ENCODE measurements at regions not wholly inside any gene's neighbourhood (a gene's known extent, or its start where the extent isn't known, plus 50 kb on each side); places are given as distances from the start of the nearest gene placed in this dataset.

- TF ChIP-seq EZH2phosphoT487 (IDR thresholded peaks at IDR 0.05; ENCODE audit: borderline replicate concordance) (no peak), CTCF (conservative IDR thresholded peaks at IDR 0.05; ENCODE audit: low read length) (no peak)
These were observed 128.5 kb upstream of the VRK2 start for GRCh38 chr2:57918126-57918525.

GRCh38 chr2:57920342-57920939, 126.2 kb upstream of the VRK2 start:
- H3K9me2 ChIP-seq (replicated peaks; ENCODE audit: low read depth, low read length), result no peaks in the 10 kb centered on the region
- H3K27me3 ChIP-seq (ENCODE audit: insufficient read depth, low read length, poor library complexity, severe bottlenecking), result no peaks in the 10 kb centered on the region
- H3K4me1 ChIP-seq (ENCODE audit: insufficient read depth, low read length, poor library complexity, severe bottlenecking), result no peaks in the 10 kb centered on the region
- no peak for TF ChIP-seq CTCF (conservative IDR thresholded peaks at IDR 0.05; ENCODE audit: low read length)
- H3K4me3 ChIP-seq (ENCODE audit: low read length, poor library complexity, severe bottlenecking), result no peak overlapping the region
- H3K4me2 ChIP-seq (ENCODE audit: low read depth, low read length, poor library complexity, severe bottlenecking), result no peak overlapping the region
- no peaks in the 10 kb centered on the region for H3K9me3 ChIP-seq (ENCODE audit: insufficient read depth, low read depth, low read length)
- no peak overlapping the region for H3K9ac ChIP-seq (ENCODE audit: low read depth, low read length, poor library complexity, severe bottlenecking)
- no peaks in the 10 kb centered on the region for H4K20me1 ChIP-seq (ENCODE audit: insufficient read depth, low read length, poor library complexity, severe bottlenecking)
- no peak overlapping the region for H2AFZ ChIP-seq (ENCODE audit: low read length)
- no peaks in the 10 kb centered on the region for H3F3A ChIP-seq (ENCODE audit: low read depth)
- no peaks in the 10 kb centered on the region for H3K79me2 ChIP-seq (ENCODE audit: insufficient read depth, low read length)
- H3K36me3 ChIP-seq (ENCODE audit: insufficient read depth, low read length), result no peaks in the 10 kb centered on the region

More at GRCh38 chr2:57918126-57918525, 128.5 kb upstream of the VRK2 start:
- no peaks in the 10 kb centered on the region for H3F3A ChIP-seq (ENCODE audit: low read depth)
- H3K36me3 ChIP-seq (ENCODE audit: insufficient read depth, low read length), result no peaks in the 10 kb centered on the region
- H3K79me2 ChIP-seq (ENCODE audit: insufficient read depth, low read length), result no peaks in the 10 kb centered on the region
- H3K9me3 ChIP-seq (ENCODE audit: insufficient read depth, low read depth, low read length), result no peaks in the 10 kb centered on the region
- H3K27me3 ChIP-seq (ENCODE audit: insufficient read depth, low read length, poor library complexity, severe bottlenecking), result no peaks in the 10 kb centered on the region
- H2AFZ ChIP-seq (ENCODE audit: low read length), result no peak overlapping the region
- H3K9me2 ChIP-seq (replicated peaks; ENCODE audit: low read depth, low read length), result no peaks in the 10 kb centered on the region
- no peaks in the 10 kb centered on the region for H4K20me1 ChIP-seq (ENCODE audit: insufficient read depth, low read length, poor library complexity, severe bottlenecking)
- H3K9ac ChIP-seq (ENCODE audit: low read depth, low read length, poor library complexity, severe bottlenecking), result no peak overlapping the region
- no peak overlapping the region for H3K4me2 ChIP-seq (ENCODE audit: low read depth, low read length, poor library complexity, severe bottlenecking)
- no peak overlapping the region for H3K4me3 ChIP-seq (ENCODE audit: low read length, poor library complexity, severe bottlenecking)
- H3K4me1 ChIP-seq (ENCODE audit: insufficient read depth, low read length, poor library complexity, severe bottlenecking), result no peaks in the 10 kb centered on the region

GRCh38 chr2:57934659-57935058, 111.9 kb upstream of the VRK2 start:
- no peak overlapping the region for H3K4me3 ChIP-seq (ENCODE audit: low read length, poor library complexity, severe bottlenecking)
- H3K9ac ChIP-seq (ENCODE audit: low read depth, low read length, poor library complexity, severe bottlenecking), result no peak overlapping the region
- no peaks in the 10 kb centered on the region for H4K20me1 ChIP-seq (ENCODE audit: insufficient read depth, low read length, poor library complexity, severe bottlenecking)
- H3K27me3 ChIP-seq (ENCODE audit: insufficient read depth, low read length, poor library complexity, severe bottlenecking), result no peaks in the 10 kb centered on the region
- no peaks in the 10 kb centered on the region for H3K4me1 ChIP-seq (ENCODE audit: insufficient read depth, low read length, poor library complexity, severe bottlenecking)
- H3F3A ChIP-seq (ENCODE audit: low read depth), result no peaks in the 10 kb centered on the region
- no peaks in the 10 kb centered on the region for H3K79me2 ChIP-seq (ENCODE audit: insufficient read depth, low read length)
- H3K9me2 ChIP-seq (replicated peaks; ENCODE audit: low read depth, low read length), result no peaks in the 10 kb centered on the region
- no peak for TF ChIP-seq CTCF (conservative IDR thresholded peaks at IDR 0.05; ENCODE audit: low read length)
- TF ChIP-seq EZH2phosphoT487 (IDR thresholded peaks at IDR 0.05; ENCODE audit: borderline replicate concordance), result no peak
- no peak overlapping the region for H3K4me2 ChIP-seq (ENCODE audit: low read depth, low read length, poor library complexity, severe bottlenecking)
- H3K9me3 ChIP-seq (ENCODE audit: insufficient read depth, low read depth, low read length), result peaks cover 10% of the 10 kb centered on the region; the same call in 1 of the 2 replicates
- no peak overlapping the region for H2AFZ ChIP-seq (ENCODE audit: low read length)
- no peaks in the 10 kb centered on the region for H3K36me3 ChIP-seq (ENCODE audit: insufficient read depth, low read length)
